K562 (cell line): ENCODE measurements at regions not wholly inside any gene's neighbourhood (a gene's known extent, or its start where the extent isn't known, plus 50 kb on each side); places are given as distances from the start of the nearest gene placed in this dataset.

Experiments
- CTCF ChIP-seq, 3 experiments: IDR thresholded peaks in 2 of 3; conservative IDR thresholded peaks in 1 of 3; 2 replicates each; pipeline ENCODE4 v1.5.1; 2011 to 2012; ENCODE audit warnings: low read length in 3 of 3, mild to moderate bottlenecking in 3 of 3, control low read depth in 2 of 3, improper control_type of control experiment in 1 of 3, inconsistent platforms in 1 of 3, low read depth in 1 of 3, mixed read lengths in 1 of 3, moderate library complexity in 1 of 3; ENCODE audit not compliant: insufficient read depth in 2 of 3
- E2F5 ChIP-seq: sonication (generic); formaldehyde crosslinking; IDR thresholded peaks from 2 replicates; pipeline ENCODE4 v1.8.0; 2022; ENCODE audit warnings: mild to moderate bottlenecking, missing genetic modification reagents
- ELF4 ChIP-seq: fragments of 450-650 bp; formaldehyde crosslinking; IDR thresholded peaks from 2 replicates; pipeline ENCODE4 v1.4.0; 2022; ENCODE audit warnings: missing genetic modification characterization

- no peak for TF ChIP-seq ELF4 (CRISPR knock-in tag)
- TF ChIP-seq E2F5: no peak
- no peak for TF ChIP-seq CTCF (IDR thresholded peaks at IDR 0.05 in 2 of 3, conservative IDR thresholded peaks at IDR 0.05 in 1 of 3; ENCODE audit: insufficient read depth in 2 of 3, low read depth in 1 of 3, low read length in 3 of 3)
Observed at GRCh38 chr3:101925564-101925963, 76.2 kb downstream of the NFKBIZ start.
